ENCODE measurements at regions not wholly inside any gene's neighbourhood (a gene's known extent, or its start where the extent isn't known, plus 50 kb on each side); places are given as distances from the start of the nearest gene placed in this dataset.

DNA sequence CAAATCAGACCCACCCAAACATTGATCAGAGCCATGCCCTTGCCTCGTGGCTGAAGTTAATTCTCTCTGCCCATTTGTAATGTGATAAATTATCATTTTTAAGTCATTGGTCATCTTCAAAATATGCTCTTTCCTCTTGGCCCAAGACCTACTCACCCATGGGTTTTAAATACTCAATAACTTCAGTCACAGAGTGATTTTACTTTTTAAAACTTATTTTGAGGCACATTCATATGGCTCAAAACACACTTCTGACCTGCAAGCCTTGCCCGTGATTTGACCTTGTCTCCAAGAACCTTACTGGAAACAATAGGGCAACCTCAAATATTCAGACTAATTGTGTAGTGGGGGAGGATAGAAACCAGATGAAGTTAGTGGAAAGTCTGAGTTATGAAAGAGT lies 176.2 kb upstream of the LNX1 start:
- no peak overlapping the region for H3K4me3 ChIP-seq (ENCODE audit: low read depth, poor library complexity, severe bottlenecking)
- DNase-seq (ENCODE audit: low spot score in 2 of 2), result no peak
- intact Hi-C loops (cut with DNase I; ENCODE audit: low total_unique reads), result no loop called here
- 47% methylated on average over 2 of the region's 2 CpGs for WGBS, 2 donors
- TF ChIP-seq POLR2A (IDR thresholded peaks at IDR 0.05), result no peak
- TF ChIP-seq, protein P1, sequence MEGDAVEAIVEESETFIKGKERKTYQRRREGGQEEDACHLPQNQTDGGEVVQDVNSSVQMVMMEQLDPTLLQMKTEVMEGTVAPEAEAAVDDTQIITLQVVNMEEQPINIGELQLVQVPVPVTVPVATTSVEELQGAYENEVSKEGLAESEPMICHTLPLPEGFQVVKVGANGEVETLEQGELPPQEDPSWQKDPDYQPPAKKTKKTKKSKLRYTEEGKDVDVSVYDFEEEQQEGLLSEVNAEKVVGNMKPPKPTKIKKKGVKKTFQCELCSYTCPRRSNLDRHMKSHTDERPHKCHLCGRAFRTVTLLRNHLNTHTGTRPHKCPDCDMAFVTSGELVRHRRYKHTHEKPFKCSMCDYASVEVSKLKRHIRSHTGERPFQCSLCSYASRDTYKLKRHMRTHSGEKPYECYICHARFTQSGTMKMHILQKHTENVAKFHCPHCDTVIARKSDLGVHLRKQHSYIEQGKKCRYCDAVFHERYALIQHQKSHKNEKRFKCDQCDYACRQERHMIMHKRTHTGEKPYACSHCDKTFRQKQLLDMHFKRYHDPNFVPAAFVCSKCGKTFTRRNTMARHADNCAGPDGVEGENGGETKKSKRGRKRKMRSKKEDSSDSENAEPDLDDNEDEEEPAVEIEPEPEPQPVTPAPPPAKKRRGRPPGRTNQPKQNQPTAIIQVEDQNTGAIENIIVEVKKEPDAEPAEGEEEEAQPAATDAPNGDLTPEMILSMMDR (IDR thresholded peaks at IDR 0.05), result no peak

DNA sequence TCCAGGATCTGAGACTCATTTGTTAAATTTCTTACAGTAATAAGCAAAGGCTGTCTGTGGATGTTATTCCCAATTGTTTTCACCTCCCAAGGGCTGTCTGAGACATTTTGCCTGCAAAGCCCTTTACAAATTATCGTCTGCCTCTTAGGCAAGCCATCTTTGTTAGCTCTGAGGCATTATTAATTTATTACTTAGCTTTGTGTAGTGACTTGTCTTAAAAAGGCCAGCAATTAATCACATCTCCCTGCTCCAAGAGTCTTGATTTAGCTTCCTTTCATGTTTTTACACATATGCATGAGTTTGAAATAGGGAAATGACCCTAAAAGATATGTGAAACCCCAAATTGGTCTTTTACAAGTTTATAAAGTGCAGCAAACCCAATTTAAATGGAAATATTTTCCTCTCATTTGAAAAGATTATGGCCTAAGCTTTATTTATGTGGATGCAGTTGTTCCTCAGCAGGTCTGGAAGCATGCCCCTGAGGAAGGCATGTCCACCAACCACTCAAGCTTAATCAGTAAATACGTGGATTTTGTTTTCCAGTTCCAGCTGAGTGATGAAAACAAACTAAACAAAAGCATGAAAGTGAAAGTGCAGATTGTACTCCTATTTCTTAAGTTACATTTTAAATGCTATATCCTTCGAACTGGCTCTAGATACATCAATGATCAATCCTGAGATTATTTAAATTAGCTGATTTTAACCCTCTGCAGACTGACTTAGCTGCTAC lies 173.6 kb upstream of the LNX1 start:
- TF ChIP-seq, protein P1 (IDR thresholded peaks at IDR 0.05), result no peak
- TF ChIP-seq POLR2A (IDR thresholded peaks at IDR 0.05), result no peak
- intact Hi-C loops (cut with DNase I; ENCODE audit: low total_unique reads), result no loop called here
- no peak overlapping the region for H3K4me3 ChIP-seq (ENCODE audit: low read depth, poor library complexity, severe bottlenecking)
- WGBS, 2 donors, result 41 to 46% methylated on average over 3 of the region's 3 CpGs
- no peak for DNase-seq (ENCODE audit: low spot score in 2 of 2)

DNA sequence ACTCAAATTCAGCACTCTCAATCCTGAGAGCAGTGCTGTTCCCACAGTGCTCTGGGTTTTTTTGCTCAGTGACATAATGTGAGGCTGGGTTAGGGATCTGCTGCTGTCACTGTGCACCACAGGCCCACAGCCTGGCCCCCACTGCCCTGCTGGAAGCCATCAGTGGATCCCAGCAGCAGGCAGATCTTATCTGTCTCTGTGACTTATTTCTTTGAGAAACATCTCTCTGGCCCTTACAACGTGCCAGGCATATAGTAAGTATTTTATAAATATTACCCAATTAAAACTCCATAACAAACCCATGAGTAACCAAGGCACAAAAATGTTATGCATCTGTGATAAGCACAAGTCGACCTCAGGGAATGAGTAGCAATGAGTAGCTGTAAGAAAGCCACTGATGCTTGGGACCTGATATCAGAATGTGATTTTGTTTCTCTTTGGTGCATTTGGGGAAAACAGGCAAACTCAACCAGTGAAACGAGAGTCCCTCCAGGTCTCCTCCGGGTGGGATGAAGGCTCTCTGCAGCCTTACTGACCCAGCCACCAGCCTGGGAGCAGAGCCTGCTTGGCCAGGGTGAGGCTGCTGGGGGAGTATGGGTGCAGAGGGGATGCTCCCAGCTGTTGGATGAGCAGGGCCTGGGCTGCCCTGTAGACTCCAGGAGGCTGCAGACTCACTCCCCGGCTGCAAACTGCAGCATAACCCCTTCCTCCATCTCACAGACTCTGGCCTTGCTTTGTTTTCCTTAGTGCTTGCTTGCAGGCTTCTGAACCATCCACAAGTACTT lies 172.7 kb upstream of the LNX1 start:
- WGBS, 2 donors, result 52 to 64% methylated on average over 5 of the region's 5 CpGs

DNA sequence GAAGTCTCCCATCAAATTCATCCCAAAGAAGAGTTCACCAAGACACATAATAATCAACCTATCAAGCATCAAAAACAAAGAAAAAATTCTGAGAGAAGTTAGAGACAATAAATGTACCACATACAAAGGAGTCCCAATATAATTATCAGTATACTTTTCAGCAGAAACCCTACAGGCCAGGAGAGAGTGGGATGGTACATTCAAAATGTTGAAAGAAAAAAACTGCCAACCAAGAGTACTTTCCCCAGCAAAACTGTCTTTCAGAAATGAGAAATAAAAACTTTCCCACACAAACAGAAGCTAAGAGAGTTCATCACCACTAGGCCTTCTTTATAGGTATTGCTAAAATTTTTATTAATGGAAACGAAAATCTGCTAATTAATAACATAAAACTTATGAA lies 164.4 kb upstream of the LNX1 start:
- TF ChIP-seq, protein P1 (IDR thresholded peaks at IDR 0.05), result no peak
- no peak for TF ChIP-seq POLR2A (IDR thresholded peaks at IDR 0.05)
- no peak for DNase-seq (ENCODE audit: low spot score in 2 of 2)
- intact Hi-C loops (cut with DNase I; ENCODE audit: low total_unique reads), result no loop called here
- 41 to 88% methylated on average over 1 of the region's 1 CpG for WGBS, 2 donors
- H3K4me3 ChIP-seq (ENCODE audit: low read depth, poor library complexity, severe bottlenecking), result no peak overlapping the region

More for the DNA sequence above, 172.7 kb upstream of the LNX1 start:
- intact Hi-C loops (cut with DNase I; ENCODE audit: low total_unique reads), result no loop called here
- no peak for TF ChIP-seq POLR2A (IDR thresholded peaks at IDR 0.05)
- TF ChIP-seq, protein P1 (IDR thresholded peaks at IDR 0.05), result no peak
- no peak for DNase-seq (ENCODE audit: low spot score in 2 of 2)
- H3K4me3 ChIP-seq (ENCODE audit: low read depth, poor library complexity, severe bottlenecking), result no peak overlapping the region

DNA sequence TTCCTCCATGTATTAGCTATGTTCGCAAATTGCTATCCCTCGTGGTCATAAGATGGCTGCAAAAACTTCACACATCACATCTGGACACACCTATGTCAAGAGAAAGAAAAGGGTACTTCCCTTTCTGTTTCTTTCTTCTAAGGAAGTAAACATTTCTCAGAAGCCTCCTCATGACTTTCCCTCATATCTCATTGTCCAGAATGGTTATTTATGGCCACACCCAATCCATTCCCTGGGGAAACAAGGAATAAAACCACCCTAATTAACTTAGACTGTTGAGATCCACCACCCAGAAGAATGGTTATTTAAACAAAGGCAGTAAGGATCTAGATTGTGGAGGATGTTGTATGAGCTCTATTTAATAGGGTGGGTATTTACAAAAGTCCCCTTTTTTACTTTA lies 160.8 kb upstream of the LNX1 start:
- no peak overlapping the region for H3K4me3 ChIP-seq (ENCODE audit: low read depth, poor library complexity, severe bottlenecking)
- no peak for DNase-seq (ENCODE audit: low spot score in 2 of 2)
- no peak for TF ChIP-seq POLR2A (IDR thresholded peaks at IDR 0.05)
- 60 to 78% methylated on average over 2 of the region's 2 CpGs for WGBS, 2 donors
- intact Hi-C loops (cut with DNase I; ENCODE audit: low total_unique reads), result no loop called here

DNA sequence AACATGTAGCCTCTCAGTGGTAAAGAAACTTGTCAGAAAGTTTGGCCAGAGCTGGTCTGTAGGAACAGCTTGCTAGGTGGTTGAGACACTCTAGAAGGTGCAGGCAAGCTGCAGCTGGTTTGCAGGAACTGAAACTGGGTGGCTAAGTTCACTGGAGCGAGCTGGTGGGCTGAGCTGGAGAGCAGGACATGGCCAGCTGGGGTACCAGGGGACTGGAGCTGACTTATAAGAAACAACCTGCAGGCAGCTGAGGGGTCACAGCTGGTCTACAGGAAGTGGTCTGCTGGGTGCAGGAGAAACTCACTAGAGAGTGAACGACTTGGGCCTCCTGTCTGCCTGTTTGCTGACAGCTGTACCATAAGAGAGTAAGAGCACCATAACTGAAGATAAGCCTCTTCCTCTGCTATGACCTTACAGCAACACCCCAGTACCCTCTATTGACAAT lies 157.1 kb upstream of the LNX1 start:
- TF ChIP-seq, protein P1 (IDR thresholded peaks at IDR 0.05), result no peak
- no peak for TF ChIP-seq POLR2A (IDR thresholded peaks at IDR 0.05)
- DNase-seq (ENCODE audit: low spot score in 2 of 2), result peak in 1 of 2 donors; percentile 59
- H3K4me3 ChIP-seq (ENCODE audit: low read depth, poor library complexity, severe bottlenecking), result no peak overlapping the region
- intact Hi-C loops (cut with DNase I; ENCODE audit: low total_unique reads), result no loop called here
- WGBS, 2 donors, result 76 to 81% methylated on average over 2 of the region's 2 CpGs

Measured in lower leg skin (tissue), 4 donors.